Body of pancreas (tissue), 4 donors: ENCODE measurements at regions not wholly inside any gene's neighbourhood (a gene's known extent, or its start where the extent isn't known, plus 50 kb on each side); places are given as distances from the start of the nearest gene placed in this dataset.

Source experiments
- POLR2A ChIP-seq, 3 donors: fragments of 450-650 bp; IDR thresholded peaks; one replicate each; pipeline ENCODE4 v1.6.1; 2016; ENCODE audit warnings: antibody characterized with exemption in 3 of 3, mild to moderate bottlenecking in 2 of 3
- TF ChIP-seq, protein P1 (sequence below), 7 experiments: fragments of 450-650 bp in 4 of 7; fragments of 200-600 bp in 3 of 7; sonication (generic) in 3 of 7; IDR thresholded peaks; one replicate each; pipeline ENCODE4 v1.5.1; 2016 to 2019; ENCODE audit warnings: antibody characterized with exemption in 7 of 7

- no peak for TF ChIP-seq POLR2A (IDR thresholded peaks at IDR 0.05)
- TF ChIP-seq, protein P1, sequence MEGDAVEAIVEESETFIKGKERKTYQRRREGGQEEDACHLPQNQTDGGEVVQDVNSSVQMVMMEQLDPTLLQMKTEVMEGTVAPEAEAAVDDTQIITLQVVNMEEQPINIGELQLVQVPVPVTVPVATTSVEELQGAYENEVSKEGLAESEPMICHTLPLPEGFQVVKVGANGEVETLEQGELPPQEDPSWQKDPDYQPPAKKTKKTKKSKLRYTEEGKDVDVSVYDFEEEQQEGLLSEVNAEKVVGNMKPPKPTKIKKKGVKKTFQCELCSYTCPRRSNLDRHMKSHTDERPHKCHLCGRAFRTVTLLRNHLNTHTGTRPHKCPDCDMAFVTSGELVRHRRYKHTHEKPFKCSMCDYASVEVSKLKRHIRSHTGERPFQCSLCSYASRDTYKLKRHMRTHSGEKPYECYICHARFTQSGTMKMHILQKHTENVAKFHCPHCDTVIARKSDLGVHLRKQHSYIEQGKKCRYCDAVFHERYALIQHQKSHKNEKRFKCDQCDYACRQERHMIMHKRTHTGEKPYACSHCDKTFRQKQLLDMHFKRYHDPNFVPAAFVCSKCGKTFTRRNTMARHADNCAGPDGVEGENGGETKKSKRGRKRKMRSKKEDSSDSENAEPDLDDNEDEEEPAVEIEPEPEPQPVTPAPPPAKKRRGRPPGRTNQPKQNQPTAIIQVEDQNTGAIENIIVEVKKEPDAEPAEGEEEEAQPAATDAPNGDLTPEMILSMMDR (IDR thresholded peaks at IDR 0.05): no peak
Observed at GRCh38 chr1:184247671-184248070, 139.2 kb upstream of the C1orf21 start.
